Left forelimb (tissue), 1 donor: ENCODE measurements at regions not wholly inside any gene's neighbourhood (a gene's known extent, or its start where the extent isn't known, plus 50 kb on each side); places are given as distances from the start of the nearest gene placed in this dataset.
"Not testable (repeated sequence)": the region's sequence is repeated elsewhere in the genome, so short reads cannot be mapped to it uniquely, and the experiment has no call there.

Experiments
- DNase-seq: peaks from one replicate; pipeline ENCODE4 v3.0.0-alpha.2; 2018; ENCODE audit warnings: low spot score

DNA sequence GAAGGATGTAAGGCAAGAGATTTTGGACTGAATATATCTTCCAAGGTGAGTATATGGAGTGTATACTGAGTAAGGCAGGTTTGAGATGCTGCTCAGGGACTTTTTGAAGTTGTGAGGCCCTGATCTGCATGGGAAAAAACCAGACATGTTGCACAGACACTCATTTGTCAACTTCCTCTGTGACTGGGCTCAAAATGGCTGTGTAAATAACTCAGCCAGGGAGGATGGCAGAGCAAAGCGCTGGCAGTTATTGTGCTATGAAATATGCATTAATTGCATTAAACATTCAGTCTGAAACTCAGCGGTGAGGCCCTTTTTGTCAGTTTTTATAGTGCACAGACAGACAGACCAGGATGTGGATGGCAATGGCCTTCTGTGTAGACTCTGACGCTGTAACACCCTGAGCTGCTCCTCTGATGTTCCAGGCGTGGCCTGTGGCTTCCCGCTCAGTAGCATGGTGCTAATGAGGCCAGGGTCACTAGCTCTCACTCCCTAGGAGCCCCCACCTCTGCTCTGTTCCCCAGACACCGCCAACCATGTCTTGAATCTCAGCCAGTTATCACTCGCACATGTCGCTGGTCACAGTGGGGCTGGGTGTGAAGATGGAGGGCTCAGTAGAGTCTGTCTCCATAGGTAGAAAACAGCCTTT lies 307.0 kb upstream of the PROX1 start:
- DNase-seq: no peak

- DNase-seq: no peak
Measured at GRCh38 chr1:213681788-213682340, 305.9 kb upstream of the PROX1 start.

DNA sequence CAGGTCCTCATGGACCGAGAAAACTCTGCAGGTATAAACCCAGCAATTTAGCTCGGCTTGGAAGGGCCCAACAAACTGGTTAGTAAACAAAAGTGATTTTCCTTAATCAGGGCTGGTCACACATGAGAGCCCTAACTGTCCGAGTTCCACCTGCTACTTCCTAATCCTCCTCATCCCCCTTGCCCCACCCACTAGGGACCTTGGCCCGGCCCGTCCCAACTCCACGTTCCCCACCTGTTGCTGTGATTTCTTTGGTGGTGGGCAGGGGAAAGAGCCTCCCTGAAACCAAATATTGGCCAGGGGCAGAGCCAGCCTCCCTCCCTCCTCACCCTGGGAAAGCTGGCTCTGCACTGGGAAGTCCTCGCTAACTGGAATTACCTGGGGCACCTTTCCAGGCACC lies 304.2 kb upstream of the PROX1 start:
- no peak for DNase-seq

DNA sequence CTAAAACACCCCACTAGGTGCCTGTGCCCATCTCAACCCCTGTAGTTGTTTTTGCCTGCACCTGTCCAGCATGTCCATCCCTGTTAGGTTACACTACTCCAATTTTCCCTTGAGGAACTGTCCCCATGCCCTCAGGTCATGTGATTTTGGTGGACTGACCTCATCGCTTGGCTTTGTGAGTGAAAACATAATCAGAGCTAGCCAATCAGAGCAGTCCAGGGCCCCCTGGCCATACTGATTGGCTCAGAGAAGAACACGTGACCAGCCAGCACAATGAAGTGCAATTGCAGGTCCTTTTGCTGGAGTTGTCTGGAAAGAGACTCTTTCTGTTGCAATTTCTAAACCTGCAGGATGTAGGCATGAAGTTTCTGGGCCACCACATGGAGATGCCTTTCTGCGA lies 303.3 kb upstream of the PROX1 start:
- no peak for DNase-seq

- DNase-seq: no peak
Measured at GRCh38 chr1:213685992-213686582, 301.7 kb upstream of the PROX1 start.

GRCh38 chr1:213686983-213687382 lies 300.8 kb upstream of the PROX1 start:
- DNase-seq: no peak

GRCh38 chr1:213687832-213688231 lies 299.9 kb upstream of the PROX1 start:
- DNase-seq: no peak

- DNase-seq: no peak
Measured at GRCh38 chr1:213688655-213689054, 299.1 kb upstream of the PROX1 start.

DNA sequence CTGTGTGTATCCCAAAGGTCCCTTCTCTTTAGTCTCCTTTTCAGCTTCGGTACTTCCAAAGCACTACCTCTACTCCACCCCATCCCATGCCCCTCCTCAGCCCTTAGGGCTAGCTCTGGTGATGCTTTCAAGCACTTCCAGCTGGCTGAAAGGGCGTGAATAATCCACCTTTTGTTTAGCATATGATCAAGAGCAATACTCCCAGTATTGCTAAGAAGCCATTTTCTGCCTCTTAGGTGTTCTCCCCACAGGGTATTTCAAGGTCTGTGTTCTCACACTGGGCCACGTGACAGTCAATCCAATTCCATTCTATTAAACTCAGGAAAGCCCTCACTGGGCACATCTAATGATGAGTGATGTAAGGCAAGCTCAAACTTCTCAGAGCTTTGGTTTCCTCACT lies 298.5 kb upstream of the PROX1 start:
- DNase-seq: no peak

DNA sequence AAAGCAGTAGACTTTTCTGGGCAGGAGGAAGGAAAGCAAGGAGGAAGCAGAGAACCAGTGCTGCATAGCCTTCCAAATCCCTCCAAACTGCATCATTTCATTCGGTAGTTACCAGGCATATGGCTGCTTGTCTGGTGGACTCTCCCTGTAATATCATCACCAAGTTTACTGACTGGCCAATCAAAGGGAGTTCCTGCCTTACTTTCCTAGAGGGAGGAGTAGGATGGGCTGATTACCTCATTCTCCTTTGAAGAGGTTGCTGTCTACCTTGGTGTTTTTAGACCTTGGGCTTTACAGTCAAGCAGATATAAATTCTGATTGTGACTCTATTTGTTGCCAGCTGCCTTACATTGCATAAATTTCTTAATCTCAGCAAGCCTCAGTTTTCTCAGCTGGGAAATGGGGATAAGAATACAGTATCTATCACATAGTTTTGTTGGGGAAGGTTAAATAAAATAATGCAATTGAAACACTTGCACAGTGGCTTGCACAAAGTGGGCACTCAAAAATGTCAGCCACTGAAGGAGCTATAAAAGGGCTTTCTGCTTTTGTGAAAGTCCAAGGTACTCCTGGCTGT lies 297.3 kb upstream of the PROX1 start:
- DNase-seq: no peak

DNA sequence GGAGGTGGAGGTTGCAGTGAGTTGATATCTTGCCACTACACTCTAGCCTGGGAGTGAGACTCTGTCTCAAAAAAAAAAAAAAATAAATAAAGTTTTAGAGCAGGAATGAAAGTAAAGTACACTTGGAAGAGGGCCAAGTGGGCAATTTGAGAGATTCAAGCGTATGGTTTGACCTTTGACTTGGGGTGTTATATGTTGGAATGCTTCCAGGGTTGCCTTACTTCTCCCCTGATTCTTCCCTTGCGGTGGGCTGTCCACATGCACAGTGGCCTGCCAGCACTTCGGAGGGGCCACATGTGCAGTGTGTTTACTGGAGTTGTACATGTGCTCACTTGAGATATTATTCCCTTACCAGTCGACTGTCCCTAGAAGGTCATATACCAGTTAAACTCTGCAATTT lies 295.5 kb upstream of the PROX1 start:
- DNase-seq: no peak

DNA sequence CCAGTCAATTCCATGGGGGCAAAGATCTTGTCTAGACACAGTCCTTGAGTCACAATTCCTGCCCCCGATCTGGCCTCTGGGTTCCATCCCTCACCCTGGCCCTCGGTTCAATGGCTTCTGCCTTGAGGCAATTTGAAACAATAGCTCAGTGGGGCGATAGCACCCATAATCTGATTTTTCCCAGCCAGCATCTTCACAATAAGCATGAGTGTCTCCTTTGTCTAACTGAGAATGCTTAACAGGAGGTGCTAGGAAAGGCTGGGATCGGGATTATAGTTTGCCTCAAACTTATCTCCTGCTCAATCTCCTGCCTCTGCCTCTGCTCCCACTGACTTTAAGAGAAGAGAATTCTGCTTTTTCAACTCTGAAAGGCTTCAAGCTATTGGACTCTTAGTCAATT lies 293.9 kb upstream of the PROX1 start:
- DNase-seq: no peak

DNA sequence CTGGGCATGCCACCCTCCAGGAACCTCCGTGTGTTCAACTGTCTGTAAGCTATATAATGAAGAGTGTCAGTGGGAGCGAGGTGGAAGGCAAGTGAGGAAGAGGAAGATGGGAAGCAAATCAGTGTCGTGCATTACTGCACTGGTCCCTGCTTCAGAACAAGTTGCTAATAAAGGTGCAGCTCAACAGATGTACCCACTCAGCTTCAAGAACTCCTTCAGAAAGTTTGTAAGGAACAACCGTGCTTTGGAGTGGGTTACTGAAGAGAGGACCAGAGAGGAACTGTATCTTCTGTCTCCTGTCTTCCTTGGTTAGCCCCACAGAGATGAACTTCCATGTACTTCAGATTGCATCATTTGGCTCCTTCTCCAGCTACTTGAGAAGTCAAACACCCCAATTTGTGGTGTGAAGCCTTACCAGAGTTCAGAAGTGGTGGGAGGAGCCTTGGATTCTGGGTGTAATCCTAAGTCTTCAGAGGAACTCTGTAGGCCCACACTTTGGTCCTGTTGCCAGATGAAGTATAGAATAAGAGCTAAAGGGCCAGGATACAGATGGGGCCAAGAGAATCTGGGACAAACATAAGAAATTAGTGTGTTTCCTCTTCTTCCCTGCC lies 290.5 kb upstream of the PROX1 start:
- no peak for DNase-seq

DNA sequence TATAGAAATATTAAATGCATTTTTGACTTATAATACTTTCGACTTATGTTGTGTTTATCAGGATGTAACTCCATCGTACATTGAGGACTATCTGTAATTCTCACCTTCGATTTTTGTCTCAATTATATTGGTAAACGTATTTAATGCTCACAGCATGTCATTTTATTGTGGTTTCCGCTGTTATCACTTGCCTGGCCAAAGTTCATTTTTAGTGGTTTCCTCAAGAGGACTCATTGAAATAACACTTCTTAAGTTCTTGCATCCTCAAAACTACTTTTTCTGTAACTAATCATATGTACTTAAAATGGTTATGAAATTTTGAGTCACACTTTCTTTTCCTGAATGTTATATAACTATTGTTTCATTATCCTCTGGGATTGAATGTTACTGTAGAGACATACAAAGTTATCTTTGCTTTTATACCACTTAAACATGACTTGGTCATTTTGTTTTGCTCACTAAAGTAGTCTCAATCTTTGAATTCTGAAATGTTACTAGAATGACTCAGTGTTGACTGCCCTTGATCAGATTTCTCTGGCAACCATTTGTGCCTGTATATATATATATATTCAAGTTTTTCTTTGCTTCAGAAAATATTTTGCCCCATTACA lies 289.6 kb upstream of the PROX1 start:
- DNase-seq: no peak

DNA sequence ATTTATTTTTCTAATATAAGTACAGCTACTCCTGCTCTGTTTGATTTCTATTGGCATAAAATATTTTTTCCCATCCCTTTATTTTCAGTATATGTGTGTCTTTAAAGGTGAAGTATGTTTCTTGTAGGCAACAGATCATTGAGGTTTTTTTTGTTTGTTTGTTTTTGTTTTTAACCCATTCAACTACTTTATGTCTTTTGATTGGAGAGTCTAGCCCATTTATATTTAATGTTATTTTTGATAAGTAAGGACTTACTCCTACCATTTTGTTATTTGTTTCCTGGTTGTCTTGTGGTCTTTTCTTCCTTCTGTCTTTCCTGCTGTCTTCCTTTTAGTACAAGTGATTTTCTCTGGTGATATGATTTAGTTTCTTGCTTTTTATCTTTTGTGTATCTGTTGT lies 285.1 kb upstream of the PROX1 start:
- DNase-seq: no peak

DNA sequence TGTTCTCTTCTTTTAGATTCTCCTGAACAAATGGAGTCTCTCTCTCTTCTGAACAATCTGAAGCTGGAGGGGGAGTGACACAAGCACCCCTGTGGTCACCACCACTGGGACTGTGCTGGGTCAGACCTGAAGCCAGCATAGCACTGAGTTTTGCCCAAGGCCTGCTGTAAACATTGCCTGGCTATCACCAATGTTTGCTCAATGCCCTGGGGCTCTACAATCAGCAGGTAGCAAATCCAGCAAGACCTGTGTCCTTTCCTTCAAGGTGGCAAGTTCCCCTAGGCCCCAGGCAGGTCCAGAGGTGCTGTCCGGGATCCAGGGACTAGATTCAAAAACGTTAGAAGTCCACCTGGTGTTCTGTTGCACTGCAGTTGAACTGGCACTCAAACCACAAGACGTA lies 282.8 kb upstream of the PROX1 start:
- no peak for DNase-seq

- not testable (repeated sequence) for DNase-seq
Measured at GRCh38 chr1:213711833-213712490, 275.8 kb upstream of the PROX1 start.

DNA sequence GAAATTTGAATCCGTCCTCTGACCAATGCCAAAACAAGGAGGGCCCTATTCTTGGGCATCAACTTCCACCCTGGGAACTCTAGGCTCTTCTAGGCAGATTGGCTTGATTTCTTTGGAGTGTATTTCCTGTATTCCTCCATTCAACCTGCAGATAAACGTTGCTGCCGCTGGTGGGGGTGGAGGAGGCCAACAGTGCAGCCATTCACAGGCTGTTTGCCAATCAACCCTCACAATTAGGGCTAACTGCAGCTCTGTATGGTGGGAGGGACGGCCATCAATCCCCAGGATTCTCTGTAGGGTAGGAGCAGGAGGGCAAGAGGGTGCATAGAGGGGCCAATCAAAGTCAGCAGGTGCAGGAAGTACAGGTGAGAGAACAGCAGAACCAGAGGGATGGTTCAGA lies 273.1 kb upstream of the PROX1 start:
- DNase-seq: no peak

- no peak for DNase-seq
Measured at GRCh38 chr1:213715182-213715581, 272.6 kb upstream of the PROX1 start.

DNA sequence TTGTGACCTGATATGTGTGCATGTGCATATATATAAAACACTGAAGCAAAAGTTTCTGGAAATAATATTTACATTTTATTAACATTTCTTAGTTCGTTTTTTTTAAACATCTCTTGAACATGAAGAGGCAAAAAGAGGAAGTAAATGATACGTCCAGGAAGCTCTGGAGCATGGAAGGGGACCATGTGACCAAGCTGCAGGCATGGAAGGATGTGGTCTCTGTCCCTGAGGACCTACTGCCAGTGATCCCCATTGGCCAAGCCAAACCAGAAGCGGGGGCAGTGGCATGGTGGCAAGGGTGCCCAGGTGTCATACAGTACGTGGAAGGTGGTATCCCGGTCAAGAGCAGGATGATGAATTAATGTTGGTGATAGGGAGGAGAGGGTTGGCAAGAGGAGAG lies 268.3 kb upstream of the PROX1 start:
- no peak for DNase-seq

GRCh38 chr1:213720032-213720431 lies 267.7 kb upstream of the PROX1 start:
- no peak for DNase-seq

DNA sequence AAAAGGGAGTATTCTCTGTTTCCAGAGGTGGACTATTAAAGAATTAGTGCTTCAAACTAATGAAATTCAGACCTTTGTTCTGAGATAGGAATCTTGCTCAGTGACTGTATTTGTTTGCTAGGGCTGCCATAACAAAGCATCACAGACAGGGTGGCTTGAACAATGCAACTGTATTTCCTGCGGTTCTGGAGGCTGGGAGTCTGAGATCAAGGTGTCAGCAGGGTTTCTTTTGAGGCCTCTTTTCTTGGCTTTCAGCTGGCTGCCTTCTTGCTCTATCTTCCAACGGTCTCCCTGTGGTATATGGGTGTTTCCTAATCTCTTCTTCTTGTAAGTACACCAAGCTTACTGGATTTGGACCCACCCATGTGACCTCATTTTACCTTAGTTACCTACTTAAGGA lies 264.6 kb upstream of the PROX1 start:
- no peak for DNase-seq
